Stimulated activated CD8-positive, alpha-beta memory T cell treated with anti-CD3 and anti-CD28 coated beads, Interleukin-7, amount 100 ng/mL, for 1 hour (primary cell): ENCODE measurements at regions not wholly inside any gene's neighbourhood (a gene's known extent, or its start where the extent isn't known, plus 50 kb on each side); places are given as distances from the start of the nearest gene placed in this dataset.

ENCODE experiments used
- DNase-seq, 2 donors: peaks; one replicate each; pipeline ENCODE4 v3.0.0-alpha.2; 2020; ENCODE audit warnings: low read depth in 2 of 2

DNA sequence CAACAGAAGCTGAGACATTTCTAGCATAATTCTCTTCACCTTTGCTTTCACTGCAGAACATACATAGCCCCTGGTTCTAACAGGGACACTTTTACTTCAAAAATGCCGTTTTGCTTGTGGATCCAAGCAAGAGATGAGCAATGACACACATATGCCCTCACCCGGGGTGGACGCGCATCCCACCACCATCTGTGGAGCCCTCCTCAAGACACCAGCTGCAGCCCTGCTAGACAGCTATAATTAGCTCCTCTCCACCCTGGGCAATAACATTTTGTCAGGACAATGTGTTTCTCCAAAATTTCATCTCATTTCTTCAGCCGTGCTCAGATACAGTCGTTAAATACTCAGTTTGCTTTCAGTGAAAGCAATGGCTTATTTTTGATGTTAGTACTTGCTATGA is 368.7 kb upstream of the RAB6C start:
- no peak for DNase-seq

DNA sequence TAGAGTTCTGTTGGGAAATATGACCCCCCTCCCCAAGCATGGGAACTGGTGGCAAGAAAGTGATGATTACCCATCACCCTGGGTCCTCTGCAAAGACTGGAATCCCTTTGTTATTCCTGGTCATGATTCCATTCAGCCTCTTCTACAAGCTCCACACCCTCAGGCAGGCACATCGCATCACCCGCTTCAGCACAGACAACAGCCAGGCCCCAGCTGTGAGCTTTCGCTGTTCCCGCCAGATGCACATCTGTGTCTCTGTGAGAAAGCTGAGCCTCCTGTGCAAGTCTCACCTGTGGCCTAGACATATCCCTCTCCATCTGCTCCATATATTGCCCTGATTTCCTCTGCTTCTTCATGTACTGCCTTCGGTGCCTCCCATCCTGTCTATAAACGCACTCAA is 368.0 kb upstream of the RAB6C start:
- no peak for DNase-seq

DNA sequence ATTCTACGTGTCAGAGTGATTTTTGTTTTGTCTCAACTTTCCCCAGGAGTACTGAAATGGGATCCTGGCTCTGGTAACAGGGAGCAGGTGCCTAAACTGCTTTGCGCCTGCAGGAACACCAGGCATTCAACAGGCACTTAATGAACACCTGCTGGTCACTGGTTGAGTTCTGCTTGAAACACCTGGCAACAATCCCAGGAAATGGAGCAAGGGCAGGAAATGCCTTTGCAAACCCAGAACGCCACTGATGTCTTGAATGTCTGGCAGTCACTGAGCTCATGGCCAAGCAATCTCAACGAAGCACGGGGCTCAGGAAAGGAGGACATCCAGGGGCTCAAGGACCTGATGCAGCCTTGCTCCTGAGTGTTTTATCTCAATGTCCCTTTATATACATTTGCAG is 360.0 kb upstream of the RAB6C start:
- DNase-seq: no peak

DNA sequence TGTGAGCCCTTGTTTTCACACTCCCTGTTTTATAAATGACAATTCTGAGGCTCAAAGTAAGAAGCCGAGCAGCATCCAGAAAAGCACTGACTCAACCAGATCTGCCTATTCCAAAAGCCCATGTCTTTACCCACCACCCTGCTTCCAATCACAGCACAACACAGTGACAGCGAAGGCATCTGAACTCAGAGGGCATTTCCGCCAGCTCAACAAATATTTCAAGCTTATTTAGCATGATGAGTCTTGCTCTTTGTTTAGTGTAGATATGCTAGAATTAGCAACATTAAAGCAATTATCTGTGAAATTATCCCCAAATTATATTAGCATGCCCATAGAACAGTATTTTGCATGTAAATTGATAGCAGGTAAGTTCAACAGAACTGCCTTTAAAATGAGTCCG is 359.1 kb upstream of the RAB6C start:
- no peak for DNase-seq

DNA sequence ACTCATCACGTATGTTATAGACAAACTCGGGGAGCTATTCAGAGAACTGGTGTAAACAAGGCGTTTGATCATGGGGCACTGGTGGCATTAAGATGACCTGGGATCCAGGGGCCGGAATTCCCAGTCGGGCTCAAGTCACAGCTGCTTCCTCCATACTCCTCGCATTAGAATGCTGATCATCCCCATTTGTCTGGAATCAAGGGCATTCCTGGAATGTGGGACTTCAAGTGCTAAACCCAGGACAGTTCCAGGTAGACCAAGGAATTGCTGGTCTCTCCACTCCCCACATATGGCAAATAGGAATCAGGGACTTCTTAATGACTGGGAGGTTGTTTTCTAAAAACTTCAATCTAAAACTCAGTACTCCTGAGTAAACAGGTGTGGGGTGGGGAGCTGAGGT is 355.7 kb upstream of the RAB6C start:
- no peak for DNase-seq

DNA sequence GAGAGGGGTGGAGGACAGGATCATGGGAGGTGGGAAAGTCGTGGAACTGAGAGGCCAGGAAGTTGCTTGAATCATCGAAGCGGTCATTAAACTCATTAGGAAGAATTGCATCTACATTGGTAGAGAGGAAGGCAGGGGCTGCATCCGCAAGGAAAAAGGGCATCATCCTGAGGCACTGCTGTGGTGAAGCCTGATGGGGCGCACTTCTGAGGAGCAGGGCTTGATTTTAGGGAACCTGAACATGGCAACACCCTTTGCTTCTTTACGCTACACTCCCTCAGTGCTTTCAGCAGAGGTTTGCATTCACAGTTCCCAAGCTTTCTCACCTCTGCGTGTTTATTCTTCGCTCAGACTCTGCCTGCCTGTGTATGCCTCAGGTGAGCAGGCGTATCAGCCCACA is 352.0 kb upstream of the RAB6C start:
- no peak for DNase-seq

DNA sequence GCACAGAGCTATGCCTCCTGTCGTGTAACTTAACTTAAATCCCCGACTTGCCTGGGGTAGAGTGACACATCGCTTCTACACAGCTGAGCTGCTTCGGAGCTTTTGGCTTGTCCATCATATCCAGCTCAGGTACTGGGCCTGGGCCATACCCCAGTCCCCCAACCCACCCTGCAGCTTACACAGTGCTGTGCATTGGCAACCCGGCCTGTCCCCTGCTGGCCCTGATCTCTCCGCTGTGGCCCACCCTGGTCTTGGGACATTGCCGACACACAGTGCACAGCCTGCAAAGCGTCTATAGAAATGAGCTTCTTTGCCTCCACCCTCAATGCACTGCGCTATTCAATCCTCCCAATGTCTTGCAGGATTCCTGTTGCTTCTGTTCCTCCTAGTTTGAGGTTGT is 342.8 kb upstream of the RAB6C start:
- no peak for DNase-seq

DNA sequence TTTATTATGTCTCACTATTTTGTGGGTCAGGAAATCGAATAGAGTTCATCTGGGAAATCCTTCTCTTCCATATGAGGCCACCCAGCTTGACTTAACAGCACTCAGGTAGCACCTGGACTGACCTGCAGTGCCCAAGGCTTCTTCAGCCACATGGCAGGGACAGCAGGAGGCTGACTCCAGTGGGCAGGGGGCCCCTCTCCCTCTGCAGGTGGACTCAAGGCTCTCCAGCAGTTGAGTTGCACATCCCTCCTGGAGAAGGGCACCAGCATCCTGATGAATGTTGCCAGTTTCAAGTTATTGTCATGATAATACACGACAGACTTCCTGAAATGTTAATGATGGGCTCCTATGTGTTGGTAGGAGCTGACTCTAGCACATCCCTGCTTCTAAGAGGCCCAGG is 338.1 kb upstream of the RAB6C start:
- no peak for DNase-seq

DNA sequence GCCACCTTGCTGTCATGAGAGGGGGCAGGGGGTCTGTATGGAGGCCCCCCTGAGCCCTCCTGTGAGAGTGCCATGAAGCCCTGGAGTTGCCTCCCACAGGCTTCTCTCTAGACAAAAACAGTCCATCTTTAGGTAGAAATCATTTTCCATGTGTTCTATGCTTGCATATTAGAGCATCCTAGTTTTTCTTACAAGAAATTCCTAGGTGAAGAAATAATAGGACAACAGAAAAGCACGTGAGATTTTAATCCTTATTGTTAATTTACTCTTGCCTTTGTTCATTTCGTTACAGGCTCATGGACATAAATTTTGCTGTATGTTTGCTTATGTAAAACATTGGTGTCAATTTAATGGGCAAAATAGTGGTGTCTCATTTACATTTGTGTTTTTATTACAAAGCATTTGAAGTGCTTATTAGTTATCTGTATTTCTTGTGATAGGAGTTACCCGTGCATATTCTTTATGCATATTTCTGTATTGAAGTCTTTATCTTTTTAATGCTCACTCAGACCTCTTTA is 336.9 kb upstream of the RAB6C start:
- DNase-seq: no peak

DNA sequence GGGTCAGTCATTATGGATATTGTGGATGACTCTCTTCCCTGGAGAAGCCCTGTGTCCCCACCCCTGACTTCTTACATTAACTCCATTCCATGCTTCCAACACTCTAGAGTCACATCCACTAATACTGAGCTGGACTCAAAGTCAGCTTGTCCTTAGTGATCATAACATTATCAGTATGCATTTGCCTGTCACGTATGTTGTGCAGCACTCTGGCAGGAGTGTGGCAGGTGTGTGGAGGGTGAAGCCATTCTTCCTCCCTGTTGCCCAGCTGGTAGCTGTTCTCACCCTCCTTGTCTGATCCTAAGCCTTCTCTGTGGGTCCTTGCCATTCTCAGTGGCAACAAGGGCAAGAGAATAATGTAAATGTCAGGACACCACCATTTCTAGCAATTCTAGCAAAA is 334.1 kb upstream of the RAB6C start:
- DNase-seq: no peak

DNA sequence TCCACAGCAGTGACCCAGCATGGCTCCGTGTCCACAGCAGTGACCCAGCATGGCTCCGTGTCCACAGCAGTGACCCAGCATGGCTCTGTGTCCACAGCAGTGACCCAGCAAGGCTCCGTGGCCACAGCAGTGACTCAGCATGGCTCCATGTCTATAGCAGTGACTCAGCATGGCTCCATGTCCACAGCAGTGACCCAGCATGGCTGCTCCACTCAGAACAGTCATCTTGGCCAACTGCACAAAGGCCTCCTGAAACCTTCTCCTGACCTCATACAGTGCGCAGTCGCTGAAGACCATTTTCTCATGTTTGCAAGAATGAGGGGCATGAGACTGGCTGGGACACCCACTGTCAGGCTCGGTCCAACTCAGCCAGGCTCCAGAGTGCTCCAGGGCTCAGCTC is 333.4 kb upstream of the RAB6C start:
- no peak for DNase-seq

DNA sequence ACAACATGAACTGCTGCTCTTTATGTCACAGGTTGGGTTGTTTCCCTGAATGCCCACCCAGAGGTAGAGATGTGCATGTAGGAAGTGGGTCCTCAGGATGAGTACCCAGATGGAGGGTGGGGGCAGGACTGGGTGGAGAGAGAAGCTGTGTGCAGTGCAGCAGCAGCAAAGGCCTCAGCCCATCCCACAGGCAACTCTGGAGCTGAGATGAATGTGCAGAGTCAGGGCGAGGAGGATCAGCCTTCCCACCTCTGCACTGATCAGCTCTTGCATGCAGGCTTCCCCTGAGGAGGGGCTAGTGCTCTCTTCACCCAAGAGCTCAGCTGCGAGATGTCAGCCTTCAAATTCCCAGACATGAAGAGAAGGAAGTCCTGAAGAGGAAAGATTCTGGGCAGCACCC is 326.2 kb upstream of the RAB6C start:
- no peak for DNase-seq

DNA sequence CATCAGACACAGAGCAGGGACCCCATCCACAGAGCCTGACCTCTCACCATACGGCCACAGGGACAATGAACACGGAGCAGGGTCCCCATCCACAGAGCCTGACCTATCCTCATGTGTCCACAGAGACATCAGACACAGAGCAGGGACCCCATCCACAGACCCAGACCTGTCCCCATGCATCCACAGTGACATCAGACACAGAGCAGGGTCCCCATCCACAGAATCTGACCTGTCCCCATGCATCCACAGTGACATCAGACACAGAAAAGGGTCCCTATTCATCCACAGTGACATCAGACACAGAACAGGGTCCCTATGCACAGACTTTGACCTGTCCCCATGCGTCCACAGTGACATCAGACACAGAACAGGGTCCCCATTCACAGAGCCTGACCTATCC is 325.1 kb upstream of the RAB6C start:
- no peak for DNase-seq

DNA sequence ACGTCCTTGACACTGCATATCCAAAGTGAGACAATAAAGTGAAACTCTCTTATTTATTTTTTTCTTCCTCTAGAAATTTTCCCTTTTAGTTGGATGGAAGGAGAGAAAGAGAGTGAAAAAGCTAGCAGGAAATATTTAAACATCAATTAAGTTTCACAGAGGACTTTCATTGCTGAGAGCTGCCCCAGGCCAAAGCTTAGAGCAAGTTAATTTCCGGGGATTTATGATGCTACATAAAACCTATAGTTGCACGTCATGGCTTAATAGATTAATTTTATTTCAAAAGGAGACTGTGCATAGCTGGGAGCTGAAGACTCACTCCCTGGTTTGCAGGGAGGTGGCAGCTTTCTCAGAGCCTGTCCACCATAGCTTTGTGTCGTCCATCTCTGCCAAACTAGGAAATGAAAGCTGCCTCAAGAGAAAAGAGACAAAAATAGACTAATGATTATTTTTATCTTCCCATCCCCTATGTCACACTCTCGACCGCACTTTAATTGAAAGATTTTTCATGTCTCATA is 323.3 kb upstream of the RAB6C start:
- DNase-seq: no peak

DNA sequence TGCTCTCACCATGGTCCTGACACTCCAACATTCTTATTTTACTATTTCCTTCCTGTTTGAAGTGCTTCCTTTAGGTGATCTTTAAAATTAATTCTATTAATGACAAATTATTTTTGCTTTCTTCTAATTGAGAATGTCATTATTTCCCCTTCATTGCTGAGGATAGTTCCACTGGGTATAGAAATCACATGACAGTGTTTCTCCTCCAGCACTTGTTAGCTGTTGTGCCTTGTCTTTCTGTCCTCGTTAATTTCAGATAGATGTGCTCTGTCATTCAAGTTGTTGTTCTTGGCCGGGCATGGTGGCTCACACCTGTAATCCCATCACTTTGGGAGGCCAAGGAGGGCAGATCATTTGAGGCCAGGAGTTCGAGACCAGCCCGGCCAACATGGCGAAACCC is 321.0 kb upstream of the RAB6C start:
- no peak for DNase-seq

DNA sequence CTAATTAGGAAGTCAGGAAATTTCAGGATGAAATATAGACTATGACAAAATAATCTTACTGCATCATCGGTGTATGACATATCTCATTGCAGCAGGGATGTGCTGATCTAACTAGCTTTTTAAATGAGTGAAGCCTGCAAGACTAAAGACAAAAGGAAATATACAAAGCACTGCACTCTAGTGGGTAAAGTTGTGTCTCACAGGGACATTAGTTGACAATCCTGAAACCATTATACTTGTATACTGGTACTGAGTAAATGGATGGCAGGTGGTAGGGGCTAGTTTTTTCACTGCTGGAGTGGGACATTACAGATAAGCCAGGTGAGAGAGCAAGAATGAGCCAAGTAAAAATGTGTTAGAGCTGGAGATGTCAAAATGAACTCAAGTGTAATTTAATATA is 317.5 kb upstream of the RAB6C start:
- no peak for DNase-seq

DNA sequence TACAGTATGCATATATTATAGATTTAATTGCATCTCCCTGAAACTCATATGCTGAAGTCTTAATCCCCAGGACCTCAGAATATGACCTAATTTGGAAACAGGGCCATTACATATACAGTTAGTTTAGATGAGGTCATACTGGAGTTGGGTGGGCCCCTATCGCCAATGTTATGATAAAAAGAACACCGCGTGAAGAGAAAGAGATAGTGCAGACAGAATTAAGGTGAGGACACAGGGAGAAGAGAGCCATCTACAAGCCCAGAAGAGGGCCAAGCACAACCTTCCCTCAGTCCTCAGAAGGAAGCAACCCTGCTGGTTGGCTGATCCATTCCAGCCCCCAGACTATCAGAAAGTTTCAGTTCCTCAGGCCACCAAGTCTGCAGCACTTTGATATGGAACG is 311.9 kb upstream of the RAB6C start:
- DNase-seq: no peak

DNA sequence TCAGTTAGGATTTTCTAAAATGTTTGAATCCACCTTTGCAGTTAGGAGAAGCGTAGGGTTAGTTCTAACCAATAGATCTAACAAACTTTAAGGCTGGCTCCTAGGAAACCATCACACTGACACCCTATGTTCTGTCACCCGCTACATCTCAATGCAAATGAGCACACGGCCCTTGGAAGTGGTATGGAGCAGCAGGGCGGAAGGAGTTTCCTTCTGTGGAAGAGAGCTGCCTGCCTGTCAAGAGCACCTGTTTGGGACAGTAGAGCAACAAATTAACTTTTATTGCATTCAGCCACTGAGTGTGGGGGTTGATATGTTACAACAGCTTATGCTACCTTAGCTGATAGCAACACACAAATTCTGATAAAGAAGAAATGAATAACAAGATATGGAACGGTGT is 306.9 kb upstream of the RAB6C start:
- no peak for DNase-seq

DNA sequence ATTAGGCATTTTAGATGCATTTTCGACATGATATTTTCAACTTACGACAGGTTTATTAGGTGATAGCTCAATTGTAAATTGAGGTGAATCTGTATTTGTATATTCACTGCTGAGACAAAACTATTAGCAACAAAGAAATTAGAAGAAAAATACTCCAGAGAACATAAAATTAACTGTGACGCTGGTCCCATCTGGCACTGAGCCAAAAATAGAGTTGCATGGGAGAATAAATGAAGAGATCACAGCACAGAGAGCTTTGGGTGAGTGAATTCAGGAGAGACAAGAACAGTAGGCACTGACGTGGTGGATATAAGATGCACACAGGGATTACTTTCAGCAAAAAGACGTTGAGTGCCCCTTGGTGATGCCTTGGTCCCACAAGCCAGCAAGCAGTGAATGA is 306.2 kb upstream of the RAB6C start:
- no peak for DNase-seq

DNA sequence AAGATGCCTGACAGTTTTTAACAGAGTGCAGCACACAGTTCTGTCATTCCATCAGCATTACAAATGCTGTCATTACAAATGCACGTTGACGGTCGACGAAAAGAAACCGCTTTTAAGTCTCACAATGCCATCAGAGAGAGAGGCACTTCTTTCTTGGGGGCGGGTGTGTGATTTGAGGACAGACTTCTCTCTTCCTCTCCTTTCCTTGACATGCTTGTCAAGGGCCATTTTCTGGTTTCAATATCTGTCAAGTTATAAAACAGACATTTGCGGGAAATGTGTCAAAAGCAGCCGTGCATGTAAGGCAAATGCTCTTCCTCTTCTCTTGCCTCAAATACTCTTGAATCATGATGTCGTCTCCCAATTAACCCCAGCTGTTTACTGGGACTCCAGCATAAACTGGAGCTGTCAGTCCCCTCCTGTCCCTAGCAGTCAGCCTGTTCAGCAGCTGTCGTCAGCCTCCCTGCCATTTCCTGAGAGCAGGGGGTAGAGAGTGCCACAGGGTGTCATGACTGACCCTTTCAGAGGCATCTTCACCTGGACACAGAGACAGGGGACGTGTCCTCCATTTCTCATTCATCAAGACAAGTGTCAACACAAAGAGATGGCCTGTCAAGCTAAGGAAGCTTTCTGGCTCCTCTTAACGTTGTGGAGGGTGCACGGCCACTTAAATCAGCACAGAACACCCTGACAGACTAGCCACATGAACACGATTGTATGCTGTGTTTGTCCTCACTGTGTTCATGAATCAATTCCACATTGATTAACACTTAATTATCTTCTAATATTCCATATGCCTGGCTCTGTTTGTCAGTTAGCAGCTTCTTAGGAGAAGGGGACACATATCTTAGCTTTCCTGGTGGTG is 305.4 kb upstream of the RAB6C start:
- DNase-seq: no peak

DNA sequence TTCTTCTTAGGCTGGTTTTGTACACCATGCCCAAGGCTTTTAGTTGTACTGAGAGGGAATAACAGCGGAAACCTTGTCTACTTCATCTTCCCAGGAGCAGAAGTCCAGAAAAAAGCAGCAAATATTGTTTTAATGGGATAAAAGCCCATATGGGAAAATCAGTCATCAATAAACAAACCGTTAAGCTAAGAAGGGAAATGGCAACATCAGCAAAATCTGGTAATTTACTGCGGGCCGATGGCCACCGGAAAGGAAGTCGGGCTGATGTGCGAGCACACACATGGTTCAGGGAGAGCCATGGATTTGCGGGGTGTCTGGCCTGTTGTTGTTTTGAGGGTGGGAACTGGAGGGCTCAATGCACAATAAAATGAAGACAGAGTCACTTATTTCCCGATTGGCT is 300.7 kb upstream of the RAB6C start:
- no peak for DNase-seq

DNA sequence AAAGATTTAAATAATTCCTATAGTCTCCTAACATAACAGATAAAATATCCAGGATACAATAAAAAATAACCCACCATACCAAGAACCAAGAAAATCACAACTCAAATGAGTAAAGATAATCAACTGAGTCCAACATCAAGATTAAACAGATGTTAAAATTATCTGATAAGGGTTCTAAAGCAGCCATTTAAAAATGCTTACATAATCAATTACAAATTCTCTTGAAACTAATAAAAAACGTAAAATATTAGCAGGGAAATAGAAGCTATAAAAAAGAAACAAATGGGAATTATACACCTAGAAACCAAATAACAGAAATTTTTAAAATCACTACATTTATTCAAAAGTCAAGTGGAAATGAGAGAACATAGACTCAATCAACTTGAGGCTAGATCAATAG is 297.7 kb upstream of the RAB6C start:
- DNase-seq: no peak

DNA sequence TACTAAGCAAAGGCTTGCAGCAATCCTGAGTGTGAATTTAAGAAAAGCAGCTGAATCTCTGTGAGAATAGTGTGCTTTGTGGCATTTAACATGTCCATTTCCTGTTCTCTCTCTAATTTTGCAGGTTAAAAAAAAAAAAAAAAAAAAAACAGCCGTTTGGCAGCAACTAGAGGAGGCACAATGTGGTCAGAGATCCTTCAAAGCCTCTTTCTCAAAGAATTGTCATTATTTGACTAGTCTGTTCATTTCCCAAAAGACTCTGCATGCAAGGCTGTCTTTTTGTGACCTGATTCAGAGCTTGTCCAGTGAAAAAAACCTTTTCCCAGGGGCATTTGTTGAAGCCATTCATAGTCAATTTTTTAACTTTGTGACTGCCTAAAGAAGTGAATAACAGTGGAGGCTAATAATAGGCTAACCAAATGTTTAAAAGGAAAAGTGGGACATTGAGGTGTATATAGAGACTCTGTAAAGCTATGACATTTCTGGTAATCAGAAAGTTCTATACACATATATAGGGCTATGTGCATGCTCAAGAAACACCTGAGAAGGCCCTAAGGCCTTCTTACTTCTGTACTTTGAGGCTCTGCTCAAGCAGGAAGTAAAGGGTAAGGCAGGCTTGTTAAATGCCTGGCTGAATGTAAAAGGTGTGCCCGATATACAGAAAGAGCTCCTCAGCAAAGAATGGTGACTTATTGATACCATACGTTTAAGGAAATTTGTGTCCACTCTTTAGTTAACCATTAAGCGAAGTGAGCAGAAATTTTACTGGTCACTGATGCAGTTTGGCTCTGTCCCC is 289.6 kb upstream of the RAB6C start:
- no peak for DNase-seq
